ENCODE measurements at regions not wholly inside any gene's neighbourhood (a gene's known extent, or its start where the extent isn't known, plus 50 kb on each side); places are given as distances from the start of the nearest gene placed in this dataset.

GRCh38 chr5:123965626-123966025 is 453.6 kb downstream of the CSNK1G3 start:
- Histone ChIP-seq H3K4me1 (replicated peaks in 1 of 2; ENCODE audit: control insufficient read depth in 2 of 2, insufficient read depth in 2 of 2, low read length in 2 of 2) (no peaks in the 10 kb centered on the region), H3K79me2 (ENCODE audit: control insufficient read depth, insufficient read depth, low read length) (no peaks in the 10 kb centered on the region), H3K9me3 (replicated peaks; ENCODE audit: control insufficient read depth, insufficient read depth, low read depth, low read length) (no peaks in the 10 kb centered on the region), H3K27me3 (ENCODE audit: control insufficient read depth in 2 of 2, insufficient read depth in 2 of 2, low read length in 2 of 2) (no peaks in the 10 kb centered on the region), H3K9me1 (ENCODE audit: control insufficient read depth, insufficient read depth, low read length) (no peaks in the 10 kb centered on the region), H3K36me3 (ENCODE audit: control insufficient read depth, insufficient read depth, low read length) (no peaks in the 10 kb centered on the region), H3K4me3 (no peak overlapping the region), H4K20me1 (replicated peaks; ENCODE audit: control insufficient read depth, insufficient read depth, low read length) (no peaks in the 10 kb centered on the region), H2AFZ (ENCODE audit: low read depth, low read length) (no peak overlapping the region), H3K4me2 (ENCODE audit: insufficient read depth, low read length) (no peak overlapping the region), H3K9ac (ENCODE audit: insufficient read depth in 1 of 2, low read depth in 2 of 2, low read length in 2 of 2) (no peak overlapping the region), H3K27ac (ENCODE audit: extremely low read depth, low read depth, low read length) (no peak overlapping the region)
- FAIRE-seq (no peak), ATAC-seq (no peak), DNase-seq (ENCODE audit: extremely low read depth in 1 of 4, low spot score in 3 of 4) (no peak)
- CTCF ChIA-PET (ENCODE audit: low intra/inter-chr PET ratio) = no interaction called here
- intact Hi-C loops (cut with micrococcal nuclease) (no loop called here), in situ Hi-C loops (cut with MboI) (no loop called here)
- no peak for TF ChIP-seq RBM25 (IDR thresholded peaks at IDR 0.05; ENCODE audit: low read depth, low read length, severe bottlenecking)
- TF ChIP-seq, protein P1, sequence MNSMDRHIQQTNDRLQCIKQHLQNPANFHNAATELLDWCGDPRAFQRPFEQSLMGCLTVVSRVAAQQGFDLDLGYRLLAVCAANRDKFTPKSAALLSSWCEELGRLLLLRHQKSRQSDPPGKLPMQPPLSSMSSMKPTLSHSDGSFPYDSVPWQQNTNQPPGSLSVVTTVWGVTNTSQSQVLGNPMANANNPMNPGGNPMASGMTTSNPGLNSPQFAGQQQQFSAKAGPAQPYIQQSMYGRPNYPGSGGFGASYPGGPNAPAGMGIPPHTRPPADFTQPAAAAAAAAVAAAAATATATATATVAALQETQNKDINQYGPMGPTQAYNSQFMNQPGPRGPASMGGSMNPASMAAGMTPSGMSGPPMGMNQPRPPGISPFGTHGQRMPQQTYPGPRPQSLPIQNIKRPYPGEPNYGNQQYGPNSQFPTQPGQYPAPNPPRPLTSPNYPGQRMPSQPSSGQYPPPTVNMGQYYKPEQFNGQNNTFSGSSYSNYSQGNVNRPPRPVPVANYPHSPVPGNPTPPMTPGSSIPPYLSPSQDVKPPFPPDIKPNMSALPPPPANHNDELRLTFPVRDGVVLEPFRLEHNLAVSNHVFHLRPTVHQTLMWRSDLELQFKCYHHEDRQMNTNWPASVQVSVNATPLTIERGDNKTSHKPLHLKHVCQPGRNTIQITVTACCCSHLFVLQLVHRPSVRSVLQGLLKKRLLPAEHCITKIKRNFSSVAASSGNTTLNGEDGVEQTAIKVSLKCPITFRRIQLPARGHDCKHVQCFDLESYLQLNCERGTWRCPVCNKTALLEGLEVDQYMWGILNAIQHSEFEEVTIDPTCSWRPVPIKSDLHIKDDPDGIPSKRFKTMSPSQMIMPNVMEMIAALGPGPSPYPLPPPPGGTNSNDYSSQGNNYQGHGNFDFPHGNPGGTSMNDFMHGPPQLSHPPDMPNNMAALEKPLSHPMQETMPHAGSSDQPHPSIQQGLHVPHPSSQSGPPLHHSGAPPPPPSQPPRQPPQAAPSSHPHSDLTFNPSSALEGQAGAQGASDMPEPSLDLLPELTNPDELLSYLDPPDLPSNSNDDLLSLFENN (IDR thresholded peaks at IDR 0.05; ENCODE audit: low read depth in 2 of 2, low read length in 2 of 2) = no peak
- TF ChIP-seq ZNF217 (CRISPR knock-in tag; IDR thresholded peaks at IDR 0.05) = no peak
- TF ChIP-seq CREB1 (IDR thresholded peaks at IDR 0.05) = no peak
- no peak for TF ChIP-seq CREB1 (CRISPR knock-in tag; IDR thresholded peaks at IDR 0.05)
- no peak for TF ChIP-seq ZNF407 (IDR thresholded peaks at IDR 0.05; ENCODE audit: low read depth)
- TF ChIP-seq TEAD2 (tag; IDR thresholded peaks at IDR 0.05) = no peak
- TF ChIP-seq KDM5B (IDR thresholded peaks at IDR 0.05; ENCODE audit: insufficient replicate concordance, low read depth, low read length) = no peak
- no peak for TF ChIP-seq ZNF224 (CRISPR knock-in tag; IDR thresholded peaks at IDR 0.05)
- no peak for TF ChIP-seq SAFB (IDR thresholded peaks at IDR 0.05; ENCODE audit: borderline replicate concordance, low read depth, low read length)
- TF ChIP-seq CBX5 (IDR thresholded peaks at IDR 0.05; ENCODE audit: borderline replicate concordance, low read depth) = no peak
- no peak for TF ChIP-seq ZNF696 (CRISPR knock-in tag; conservative IDR thresholded peaks at IDR 0.05)
- WGBS (ENCODE audit: insufficient coverage, low coverage, missing lambda C conversion rate) = 0% methylated on average over 3 of the region's 3 CpGs
- BruUV-seq (replicated peaks) = no TSS peak
- POLR2A ChIA-PET = no interaction called here

Measured in K562 (cell line).